ENCODE measurements at regions not wholly inside any gene's neighbourhood (a gene's known extent, or its start where the extent isn't known, plus 50 kb on each side); places are given as distances from the start of the nearest gene placed in this dataset.

DNA sequence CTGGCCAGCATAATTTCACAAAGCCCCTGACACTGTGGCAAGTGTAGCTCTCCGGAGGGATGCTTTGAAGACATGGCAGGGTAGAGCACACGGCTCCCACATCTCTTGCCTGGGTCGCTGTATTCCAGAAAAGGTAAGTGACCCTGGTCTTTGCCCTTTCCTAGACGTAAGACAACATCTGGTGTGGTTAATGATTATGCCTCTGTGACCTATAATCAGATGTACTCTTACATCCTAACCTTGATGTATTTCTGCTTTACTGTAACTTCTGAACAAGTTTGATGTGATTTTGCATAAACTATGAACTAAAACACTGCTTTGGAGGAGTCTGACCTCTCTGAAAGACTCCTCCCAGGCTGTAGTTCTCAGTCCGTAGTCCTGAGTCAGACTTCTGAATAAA lies 59.1 kb upstream of the ACSL1 start (continued):
- TF ChIP-seq, protein P1, sequence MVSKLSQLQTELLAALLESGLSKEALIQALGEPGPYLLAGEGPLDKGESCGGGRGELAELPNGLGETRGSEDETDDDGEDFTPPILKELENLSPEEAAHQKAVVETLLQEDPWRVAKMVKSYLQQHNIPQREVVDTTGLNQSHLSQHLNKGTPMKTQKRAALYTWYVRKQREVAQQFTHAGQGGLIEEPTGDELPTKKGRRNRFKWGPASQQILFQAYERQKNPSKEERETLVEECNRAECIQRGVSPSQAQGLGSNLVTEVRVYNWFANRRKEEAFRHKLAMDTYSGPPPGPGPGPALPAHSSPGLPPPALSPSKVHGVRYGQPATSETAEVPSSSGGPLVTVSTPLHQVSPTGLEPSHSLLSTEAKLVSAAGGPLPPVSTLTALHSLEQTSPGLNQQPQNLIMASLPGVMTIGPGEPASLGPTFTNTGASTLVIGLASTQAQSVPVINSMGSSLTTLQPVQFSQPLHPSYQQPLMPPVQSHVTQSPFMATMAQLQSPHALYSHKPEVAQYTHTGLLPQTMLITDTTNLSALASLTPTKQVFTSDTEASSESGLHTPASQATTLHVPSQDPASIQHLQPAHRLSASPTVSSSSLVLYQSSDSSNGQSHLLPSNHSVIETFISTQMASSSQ (IDR thresholded peaks at IDR 0.05; ENCODE audit: low read depth): peak; percentile 96
- TF ChIP-seq, protein P1 (CRISPR knock-in tag; IDR thresholded peaks at IDR 0.05; ENCODE audit: borderline replicate concordance): peak; percentile 98
- TF ChIP-seq ZSCAN20 (CRISPR knock-in tag; IDR thresholded peaks at IDR 0.05; ENCODE audit: borderline replicate concordance) (0 out of 2 replicates have a peak, but pooled peaks have one; percentile 33), ZNF740 (CRISPR knock-in tag; IDR thresholded peaks at IDR 0.05) (no peak), SMAD3 (CRISPR knock-in tag; IDR thresholded peaks at IDR 0.05) (peak; percentile 49; the same call in 1 of the 2 replicates), POLR2A (IDR thresholded peaks at IDR 0.05; ENCODE audit: insufficient read depth in 1 of 2, low read depth in 2 of 2, low read length in 2 of 2) (no peak), CCDC6 (CRISPR knock-in tag; IDR thresholded peaks at IDR 0.05) (no peak), ZNF746 (CRISPR knock-in tag; IDR thresholded peaks at IDR 0.05) (no peak), ZNF503 (CRISPR knock-in tag; IDR thresholded peaks at IDR 0.05) (peak; percentile 77), ZNF792 (CRISPR knock-in tag; IDR thresholded peaks at IDR 0.05) (0 out of 2 replicates have a peak, but pooled peaks have one; percentile 46), NCOA1 (CRISPR knock-in tag; IDR thresholded peaks at IDR 0.05) (no peak), ZNF230 (CRISPR knock-in tag; IDR thresholded peaks at IDR 0.05) (no peak), ZBTB7A (CRISPR knock-in tag; IDR thresholded peaks at IDR 0.05) (no peak), PHF5A (CRISPR knock-in tag; IDR thresholded peaks at IDR 0.05; ENCODE audit: low read depth, unreplicated experiment) (peak; percentile 62), THRA (CRISPR knock-in tag; IDR thresholded peaks at IDR 0.05; ENCODE audit: borderline replicate concordance) (peak; percentile 87)
- TF ChIP-seq, protein P2, sequence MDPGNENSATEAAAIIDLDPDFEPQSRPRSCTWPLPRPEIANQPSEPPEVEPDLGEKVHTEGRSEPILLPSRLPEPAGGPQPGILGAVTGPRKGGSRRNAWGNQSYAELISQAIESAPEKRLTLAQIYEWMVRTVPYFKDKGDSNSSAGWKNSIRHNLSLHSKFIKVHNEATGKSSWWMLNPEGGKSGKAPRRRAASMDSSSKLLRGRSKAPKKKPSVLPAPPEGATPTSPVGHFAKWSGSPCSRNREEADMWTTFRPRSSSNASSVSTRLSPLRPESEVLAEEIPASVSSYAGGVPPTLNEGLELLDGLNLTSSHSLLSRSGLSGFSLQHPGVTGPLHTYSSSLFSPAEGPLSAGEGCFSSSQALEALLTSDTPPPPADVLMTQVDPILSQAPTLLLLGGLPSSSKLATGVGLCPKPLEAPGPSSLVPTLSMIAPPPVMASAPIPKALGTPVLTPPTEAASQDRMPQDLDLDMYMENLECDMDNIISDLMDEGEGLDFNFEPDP (CRISPR knock-in tag; conservative IDR thresholded peaks at IDR 0.05): no peak
- TF ChIP-seq, protein P3, sequence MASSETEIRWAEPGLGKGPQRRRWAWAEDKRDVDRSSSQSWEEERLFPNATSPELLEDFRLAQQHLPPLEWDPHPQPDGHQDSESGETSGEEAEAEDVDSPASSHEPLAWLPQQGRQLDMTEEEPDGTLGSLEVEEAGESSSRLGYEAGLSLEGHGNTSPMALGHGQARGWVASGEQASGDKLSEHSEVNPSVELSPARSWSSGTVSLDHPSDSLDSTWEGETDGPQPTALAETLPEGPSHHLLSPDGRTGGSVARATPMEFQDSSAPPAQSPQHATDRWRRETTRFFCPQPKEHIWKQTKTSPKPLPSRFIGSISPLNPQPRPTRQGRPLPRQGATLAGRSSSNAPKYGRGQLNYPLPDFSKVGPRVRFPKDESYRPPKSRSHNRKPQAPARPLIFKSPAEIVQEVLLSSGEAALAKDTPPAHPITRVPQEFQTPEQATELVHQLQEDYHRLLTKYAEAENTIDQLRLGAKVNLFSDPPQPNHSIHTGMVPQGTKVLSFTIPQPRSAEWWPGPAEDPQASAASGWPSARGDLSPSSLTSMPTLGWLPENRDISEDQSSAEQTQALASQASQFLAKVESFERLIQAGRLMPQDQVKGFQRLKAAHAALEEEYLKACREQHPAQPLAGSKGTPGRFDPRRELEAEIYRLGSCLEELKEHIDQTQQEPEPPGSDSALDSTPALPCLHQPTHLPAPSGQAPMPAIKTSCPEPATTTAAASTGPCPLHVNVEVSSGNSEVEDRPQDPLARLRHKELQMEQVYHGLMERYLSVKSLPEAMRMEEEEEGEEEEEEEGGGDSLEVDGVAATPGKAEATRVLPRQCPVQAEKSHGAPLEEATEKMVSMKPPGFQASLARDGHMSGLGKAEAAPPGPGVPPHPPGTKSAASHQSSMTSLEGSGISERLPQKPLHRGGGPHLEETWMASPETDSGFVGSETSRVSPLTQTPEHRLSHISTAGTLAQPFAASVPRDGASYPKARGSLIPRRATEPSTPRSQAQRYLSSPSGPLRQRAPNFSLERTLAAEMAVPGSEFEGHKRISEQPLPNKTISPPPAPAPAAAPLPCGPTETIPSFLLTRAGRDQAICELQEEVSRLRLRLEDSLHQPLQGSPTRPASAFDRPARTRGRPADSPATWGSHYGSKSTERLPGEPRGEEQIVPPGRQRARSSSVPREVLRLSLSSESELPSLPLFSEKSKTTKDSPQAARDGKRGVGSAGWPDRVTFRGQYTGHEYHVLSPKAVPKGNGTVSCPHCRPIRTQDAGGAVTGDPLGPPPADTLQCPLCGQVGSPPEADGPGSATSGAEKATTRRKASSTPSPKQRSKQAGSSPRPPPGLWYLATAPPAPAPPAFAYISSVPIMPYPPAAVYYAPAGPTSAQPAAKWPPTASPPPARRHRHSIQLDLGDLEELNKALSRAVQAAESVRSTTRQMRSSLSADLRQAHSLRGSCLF (CRISPR knock-in tag; IDR thresholded peaks at IDR 0.05; ENCODE audit: borderline replicate concordance): no peak

All from HepG2 (cell line).